AG04449 (cell line): ENCODE measurements at regions not wholly inside any gene's neighbourhood (a gene's known extent, or its start where the extent isn't known, plus 50 kb on each side); places are given as distances from the start of the nearest gene placed in this dataset.

Experiments
- CTCF ChIA-PET: fragments of 350-600 bp; formaldehyde crosslinking; extraction: SDS; loops from one replicate; lab custom pipeline; 2021; ENCODE audit warnings: antibody characterized with exemption; lab: Yijun Ruan, JAX
- POLR2A ChIA-PET: fragments of 400-600, 350-600 bp; formaldehyde crosslinking; extraction: SDS; loops from one replicate; lab custom pipeline; 2020; ENCODE audit warnings: antibody characterized with exemption, inconsistent platforms; lab: Yijun Ruan, JAX
- DNase-seq: peaks from one replicate; pipeline ENCODE4 v3.0.0-alpha.2; 2010; ENCODE audit warnings: low read depth, low spot score
- H3K4me3 ChIP-seq: 2 replicates; pipeline ENCODE4 v1.5.1; 2011; ENCODE audit warnings: low read depth, mild to moderate bottlenecking, control low read depth, low read length
- TF ChIP-seq, protein P1 (sequence below): IDR thresholded peaks from one replicate; pipeline ENCODE4 v1.5.1; 2011; ENCODE audit warnings: mild to moderate bottlenecking, moderate library complexity, low read length, control low read depth, inconsistent platforms; ENCODE audit not compliant: insufficient read depth; ENCODE audit errors: missing control alignments

DNA sequence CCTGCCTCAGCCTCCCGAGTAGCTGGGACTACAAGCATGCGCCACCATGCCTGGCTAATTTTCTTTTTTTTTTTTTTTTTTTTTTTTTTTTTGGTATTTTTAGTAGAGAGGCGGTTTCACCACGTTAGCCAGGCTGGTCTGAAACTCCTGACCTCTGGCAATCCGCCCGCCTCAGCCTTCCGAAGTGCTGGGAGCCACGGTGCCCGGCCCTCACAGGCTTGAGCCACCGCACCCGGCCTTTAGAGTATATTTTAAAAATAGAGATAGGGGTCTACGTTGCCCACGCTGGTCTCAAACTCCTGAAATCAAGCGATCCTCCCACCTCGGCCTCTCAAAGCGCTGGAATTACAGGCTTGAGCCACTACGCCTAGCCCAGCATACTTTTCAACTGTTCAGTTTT lies 93.4 kb upstream of the CHD2 start:
- POLR2A ChIA-PET: interaction anchor here (4.1 kb wide), 1 partner anchor 76 kb away, joined by 45 read pairs; no protein-coding TSS in a partner anchor
- CTCF ChIA-PET: interaction anchor here (0.6 to 1.4 kb wide), 2 partner anchors 9 to 724 kb away, joined by 3 to 9 read pairs; no protein-coding TSS in a partner anchor
- no peak for DNase-seq
- TF ChIP-seq, protein P1, sequence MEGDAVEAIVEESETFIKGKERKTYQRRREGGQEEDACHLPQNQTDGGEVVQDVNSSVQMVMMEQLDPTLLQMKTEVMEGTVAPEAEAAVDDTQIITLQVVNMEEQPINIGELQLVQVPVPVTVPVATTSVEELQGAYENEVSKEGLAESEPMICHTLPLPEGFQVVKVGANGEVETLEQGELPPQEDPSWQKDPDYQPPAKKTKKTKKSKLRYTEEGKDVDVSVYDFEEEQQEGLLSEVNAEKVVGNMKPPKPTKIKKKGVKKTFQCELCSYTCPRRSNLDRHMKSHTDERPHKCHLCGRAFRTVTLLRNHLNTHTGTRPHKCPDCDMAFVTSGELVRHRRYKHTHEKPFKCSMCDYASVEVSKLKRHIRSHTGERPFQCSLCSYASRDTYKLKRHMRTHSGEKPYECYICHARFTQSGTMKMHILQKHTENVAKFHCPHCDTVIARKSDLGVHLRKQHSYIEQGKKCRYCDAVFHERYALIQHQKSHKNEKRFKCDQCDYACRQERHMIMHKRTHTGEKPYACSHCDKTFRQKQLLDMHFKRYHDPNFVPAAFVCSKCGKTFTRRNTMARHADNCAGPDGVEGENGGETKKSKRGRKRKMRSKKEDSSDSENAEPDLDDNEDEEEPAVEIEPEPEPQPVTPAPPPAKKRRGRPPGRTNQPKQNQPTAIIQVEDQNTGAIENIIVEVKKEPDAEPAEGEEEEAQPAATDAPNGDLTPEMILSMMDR: no peak
- no peak overlapping the region for H3K4me3 ChIP-seq

DNA sequence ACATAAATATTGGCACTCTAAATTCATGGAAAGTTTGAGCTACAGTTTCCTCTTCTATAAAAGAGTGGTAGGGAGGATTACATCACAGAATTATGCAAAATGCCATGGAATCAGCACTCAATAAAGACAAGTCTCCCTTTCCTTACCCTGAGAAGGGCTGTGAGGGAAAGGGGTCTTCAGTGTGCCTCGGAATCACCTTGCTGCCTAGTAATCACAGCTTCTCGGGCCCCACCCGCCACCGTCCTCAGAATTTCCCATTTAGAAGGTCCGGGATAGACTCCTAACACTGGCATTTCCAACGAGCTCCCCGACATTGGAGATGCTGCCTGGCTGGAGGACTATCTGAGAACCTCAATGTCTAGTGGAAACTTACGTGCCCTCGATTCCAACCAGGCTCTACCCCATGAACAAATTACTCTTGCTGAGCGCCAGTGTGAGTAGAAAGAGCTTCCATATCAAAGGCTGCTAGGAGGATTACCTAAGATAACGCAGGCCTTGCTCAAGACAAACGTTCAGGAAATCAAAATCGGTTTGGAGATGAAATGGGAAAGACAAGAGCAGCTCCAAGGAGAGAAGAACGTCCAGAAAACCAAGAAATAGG lies 92.1 kb upstream of the CHD2 start:
- ChIA-PET POLR2A (interaction anchor here (0.7 to 4.1 kb wide), 5 partner anchors 75 to 130 kb away, joined by 3 to 45 read pairs (median 3); no protein-coding TSS in a partner anchor), CTCF (interaction anchor here (0.7 to 4.5 kb wide), 20 partner anchors 9 to 1213 kb away, joined by 3 to 51 read pairs (median 5); partner anchors contain the start of gene CHD2)
- DNase-seq: no peak
- TF ChIP-seq, protein P1: no peak
- H3K4me3 ChIP-seq: no peak overlapping the region

DNA sequence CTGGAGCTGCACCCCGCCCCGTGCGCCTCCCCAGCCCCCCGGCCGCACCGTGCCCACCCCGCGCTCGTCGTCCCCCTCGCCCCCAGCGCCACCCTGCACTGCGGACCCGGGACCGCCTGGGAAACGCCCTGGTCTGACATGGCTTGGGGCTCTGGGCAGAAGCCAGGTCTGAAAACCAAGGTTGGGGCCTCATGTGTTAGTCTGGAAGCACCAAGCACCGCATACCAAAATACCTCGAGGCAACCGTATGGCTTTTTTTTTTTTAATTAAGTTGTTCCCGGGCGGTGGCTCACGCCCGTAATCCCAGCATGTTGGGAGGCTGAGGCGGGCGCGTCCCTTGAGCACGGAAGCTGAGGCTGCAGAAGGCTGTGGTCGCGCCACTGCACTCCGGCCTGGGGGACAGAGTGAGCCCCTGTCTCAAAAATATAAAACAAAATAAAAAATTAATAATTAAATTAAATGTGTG lies 91.5 kb upstream of the CHD2 start:
- CTCF ChIA-PET: interaction anchor here (0.6 to 4.5 kb wide), 27 partner anchors 9 to 1213 kb away, joined by 3 to 51 read pairs (median 5); partner anchors contain the start of gene CHD2
- POLR2A ChIA-PET: interaction anchor here (0.7 to 4.1 kb wide), 13 partner anchors 11 to 129 kb away, joined by 3 to 45 read pairs (median 6); partner anchors contain the start of gene CHD2
- no peak for DNase-seq
- TF ChIP-seq, protein P1: no peak
- peak overlapping the region; percentile 12 for H3K4me3 ChIP-seq

DNA sequence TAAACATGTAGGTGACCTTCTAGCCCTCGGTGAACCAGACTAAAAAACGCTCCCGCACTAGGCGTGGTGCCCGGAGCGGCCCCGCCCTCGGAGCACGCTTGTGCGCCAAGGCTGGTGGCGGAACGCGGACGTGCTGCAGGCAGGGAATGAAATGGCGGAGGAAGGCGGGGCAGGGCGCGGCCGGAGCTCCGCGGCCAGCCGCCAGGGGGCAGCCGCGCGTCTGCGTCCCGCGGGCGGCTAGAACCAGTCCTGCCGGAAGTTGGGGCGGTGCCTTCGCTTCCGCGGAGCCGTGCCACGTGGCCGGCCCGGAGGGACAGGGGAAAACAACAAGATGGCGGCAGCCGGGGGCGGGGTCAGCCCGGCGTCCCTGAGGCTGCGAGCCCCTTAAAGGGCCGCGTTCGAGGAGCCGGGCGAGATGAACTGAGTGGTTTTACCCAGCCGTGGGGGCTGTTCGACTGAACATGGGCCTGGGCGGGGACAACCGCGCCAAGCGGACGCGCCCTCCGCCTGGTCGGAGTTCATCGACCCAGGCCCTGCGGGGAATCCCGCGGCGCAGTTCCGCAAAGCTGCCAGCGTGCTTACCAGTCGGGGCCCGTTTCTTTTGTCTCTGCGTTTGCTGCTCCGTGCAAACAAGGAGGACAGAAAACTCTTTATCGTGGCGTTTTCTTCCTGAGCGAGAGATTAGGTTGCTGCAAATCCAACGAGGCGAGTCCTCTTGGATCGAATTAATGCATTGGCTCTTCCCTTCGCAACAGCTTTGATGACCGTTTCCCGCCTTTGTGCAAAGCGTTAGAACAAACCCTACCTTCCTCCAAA lies 90.9 kb upstream of the CHD2 start:
- TF ChIP-seq, protein P1: peak; percentile 73
- ChIA-PET POLR2A (interaction anchor here (0.7 to 4.1 kb wide), 14 partner anchors 10 to 129 kb away, joined by 3 to 45 read pairs (median 5); partner anchors contain the start of gene CHD2), CTCF (interaction anchor here (0.6 to 4.5 kb wide), 26 partner anchors 8 to 1236 kb away, joined by 3 to 51 read pairs (median 5); no protein-coding TSS in a partner anchor)
- DNase-seq: no peak
- H3K4me3 ChIP-seq: peak overlapping the region; percentile 60

DNA sequence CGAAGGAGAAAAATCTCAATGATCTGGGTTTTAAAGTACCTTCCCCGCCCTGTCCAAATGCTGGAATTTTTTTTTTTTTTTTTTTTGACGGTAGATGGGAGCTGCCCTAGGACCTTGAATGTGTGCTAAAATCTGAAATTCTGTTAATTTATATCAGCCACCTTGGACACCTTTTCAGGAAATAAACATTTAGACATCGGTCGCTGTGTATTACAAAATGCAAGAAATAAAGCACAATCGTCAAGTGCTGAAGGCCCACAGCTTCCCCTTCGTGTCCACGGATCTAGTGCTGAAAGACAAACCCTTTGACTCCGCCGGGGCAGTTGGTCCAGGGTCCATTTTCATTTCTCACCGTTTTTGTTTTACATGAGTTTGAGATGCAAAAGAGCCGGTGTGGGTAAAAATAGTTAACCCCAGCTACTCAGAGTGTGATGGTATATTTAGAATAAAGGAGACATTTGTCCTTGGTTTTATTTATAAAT lies 90.2 kb upstream of the CHD2 start:
- CTCF ChIA-PET: interaction anchor here (0.6 to 4.5 kb wide), 17 partner anchors 7 to 1236 kb away, joined by 3 to 51 read pairs (median 7); no protein-coding TSS in a partner anchor
- H3K4me3 ChIP-seq: peak overlapping the region; percentile 60
- TF ChIP-seq, protein P1: no peak
- POLR2A ChIA-PET: interaction anchor here (0.9 to 4.1 kb wide), 8 partner anchors 10 to 111 kb away, joined by 3 to 45 read pairs (median 6); partner anchors contain the start of gene CHD2
- no peak for DNase-seq
